IPS-15b (cell line): ENCODE measurements at regions not wholly inside any gene's neighbourhood (a gene's known extent, or its start where the extent isn't known, plus 50 kb on each side); places are given as distances from the start of the nearest gene placed in this dataset.
"Not testable (repeated sequence)": the region's sequence is repeated elsewhere in the genome, so short reads cannot be mapped to it uniquely, and the experiment has no call there.

Experiments
- H3K27me3 ChIP-seq: one replicate; pipeline ENCODE4 v1.6.1; 2013; ENCODE audit warnings: low read length; ENCODE audit not compliant: control insufficient read depth, insufficient read depth
- H3K36me3 ChIP-seq: one replicate; pipeline ENCODE4 v1.6.1; 2013; ENCODE audit warnings: low read length; ENCODE audit not compliant: control insufficient read depth, insufficient read depth
- H3K4me1 ChIP-seq: one replicate; pipeline ENCODE4 v1.6.1; 2013; ENCODE audit warnings: mild to moderate bottlenecking, low read length; ENCODE audit not compliant: control insufficient read depth, insufficient read depth
- H3K4me3 ChIP-seq: one replicate; pipeline ENCODE4 v1.5.1; 2013; ENCODE audit warnings: low read depth, low read length
- H3K9ac ChIP-seq: one replicate; pipeline ENCODE4 v1.6.1; 2013; ENCODE audit warnings: low read depth, mild to moderate bottlenecking, low read length
- H3K9me3 ChIP-seq: one replicate; pipeline ENCODE4 v1.6.1; 2013; ENCODE audit warnings: mild to moderate bottlenecking, low read length; ENCODE audit not compliant: control insufficient read depth, insufficient read depth

DNA sequence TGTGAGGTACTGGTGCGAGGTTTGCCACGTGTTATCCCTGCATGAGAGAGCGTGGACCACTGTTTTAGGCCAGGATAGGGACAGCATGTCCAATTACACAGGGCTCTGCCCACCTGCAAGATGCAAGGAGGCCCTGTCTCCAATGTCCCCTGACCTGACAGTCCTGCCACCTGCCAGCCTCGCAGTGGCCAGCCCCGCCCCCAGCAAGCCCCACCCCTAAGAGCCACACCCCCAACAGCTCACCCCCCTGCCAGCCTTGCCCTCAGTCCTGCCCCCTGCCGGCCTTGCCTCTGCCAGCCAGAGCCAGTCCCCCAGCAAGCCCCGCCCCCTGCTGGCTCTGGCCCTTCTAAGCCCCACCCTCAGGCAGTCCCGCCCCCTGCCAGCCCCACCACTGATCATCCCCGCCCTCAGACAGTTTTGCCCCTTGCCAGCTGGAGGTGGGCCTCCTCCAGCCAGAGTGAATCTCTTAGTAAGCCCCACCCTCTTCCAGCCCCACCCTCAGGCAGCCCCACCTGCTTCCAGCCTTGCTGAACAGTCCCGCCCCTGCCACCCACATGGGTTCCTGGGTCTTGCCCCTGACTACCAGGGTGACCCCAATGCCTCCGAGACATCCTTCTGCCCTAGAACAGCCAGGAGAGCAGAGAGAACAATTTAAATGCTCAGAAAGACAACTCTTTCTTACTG lies 62.3 kb upstream of the DPP6 start:
- H3K4me1 ChIP-seq = not testable (repeated sequence)

DNA sequence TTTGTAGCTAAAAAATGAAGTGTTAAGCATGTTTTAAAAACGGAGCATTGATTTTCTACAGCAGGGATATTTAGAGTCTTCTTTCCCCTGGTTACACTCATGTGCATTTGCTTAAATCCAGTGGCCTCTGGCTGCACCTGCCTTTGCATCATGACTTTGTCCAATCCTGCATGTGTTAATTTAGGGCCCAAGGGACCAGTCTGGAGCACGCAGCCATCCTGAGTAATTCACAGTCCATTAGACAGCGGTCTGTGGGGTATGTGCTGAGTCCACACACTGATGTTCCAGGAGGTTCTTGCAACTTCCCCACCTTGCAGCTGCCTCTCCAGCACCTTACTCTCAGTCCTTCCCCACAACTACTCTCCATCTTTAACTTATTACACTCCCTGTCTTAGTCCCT lies 60.7 kb upstream of the DPP6 start:
- H3K4me3 ChIP-seq, H3K36me3 ChIP-seq, H3K9ac ChIP-seq, H3K9me3 ChIP-seq, H3K27me3 ChIP-seq, H3K4me1 ChIP-seq: not testable (repeated sequence)

More for the DNA sequence above, 62.3 kb upstream of the DPP6 start:
- not testable (repeated sequence) for H3K36me3 ChIP-seq, H3K4me3 ChIP-seq, H3K9me3 ChIP-seq, H3K27me3 ChIP-seq, H3K9ac ChIP-seq

DNA sequence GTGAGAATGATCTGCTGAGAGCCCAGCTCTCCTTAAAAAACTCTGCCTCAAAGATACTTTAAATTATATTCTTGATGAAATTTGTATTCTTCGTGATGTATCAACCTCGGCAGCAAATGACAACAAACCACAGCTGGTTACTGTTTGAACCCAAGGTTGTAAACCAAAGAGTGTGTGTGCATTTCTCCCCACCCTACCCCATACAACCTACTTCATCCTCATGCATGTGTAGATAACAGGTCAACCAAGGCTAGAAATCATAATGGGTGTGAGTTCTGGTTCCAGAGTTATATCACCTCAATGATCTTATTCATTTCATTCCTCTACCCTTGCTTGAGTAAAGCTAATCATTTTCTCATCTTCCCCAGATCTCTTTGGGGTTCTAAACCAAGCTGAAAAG lies 58.8 kb upstream of the DPP6 start:
- not testable (repeated sequence) for H3K27me3 ChIP-seq, H3K9me3 ChIP-seq, H3K36me3 ChIP-seq, H3K9ac ChIP-seq, H3K4me3 ChIP-seq, H3K4me1 ChIP-seq

DNA sequence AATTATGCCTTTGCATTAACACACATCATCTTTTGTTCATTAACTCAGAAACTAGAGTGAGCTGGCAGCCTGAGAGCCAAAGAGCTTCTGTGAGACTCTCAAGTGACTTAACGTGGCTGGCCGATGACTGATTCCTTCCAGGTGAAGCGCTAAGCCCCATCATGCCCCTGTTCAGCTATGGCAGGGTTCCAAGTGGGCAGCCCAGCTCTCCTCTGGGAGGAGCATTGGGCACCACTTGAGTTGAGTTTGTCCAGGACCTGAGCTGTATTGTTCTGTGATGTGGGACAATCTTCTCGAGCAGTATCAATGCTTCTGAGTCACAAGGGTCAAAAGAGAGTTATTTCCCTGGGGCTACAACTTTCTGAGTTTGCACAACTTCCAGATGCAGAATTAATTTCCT lies 53.3 kb upstream of the DPP6 start:
- not testable (repeated sequence) for H3K4me3 ChIP-seq, H3K36me3 ChIP-seq, H3K4me1 ChIP-seq, H3K27me3 ChIP-seq, H3K9me3 ChIP-seq, H3K9ac ChIP-seq
